Caco-2 (cell line): ENCODE measurements at regions not wholly inside any gene's neighbourhood (a gene's known extent, or its start where the extent isn't known, plus 50 kb on each side); places are given as distances from the start of the nearest gene placed in this dataset.

Source experiments
- BruUV-seq: library from RNA; stranded (reverse); fragments of 400-500 nt; replicated peaks from 2 replicates; lab custom pipeline; 2021; lab: Mats Ljungman, UMichigan
- CTCF ChIA-PET: fragments of 300-600 bp; sonication (Branson Sonifier 250); formaldehyde crosslinking; loops from one replicate; lab custom pipeline; 2022; ENCODE audit warnings: antibody characterized with exemption; lab: Charles Lee
- POLR2A ChIA-PET: fragments of 300-600 bp; sonication (Branson Sonifier 250); formaldehyde crosslinking; loops from one replicate; lab custom pipeline; 2022; ENCODE audit warnings: antibody characterized with exemption; lab: Charles Lee
- DNase-seq, 2 experiments: peaks; one replicate each; pipeline versions ENCODE4 v3.0.0 to v3.0.0-alpha.2; 2020 to 2022
- H3K27me3 ChIP-seq: replicated peaks from 2 replicates; pipeline ENCODE4 v1.6.0; 2011; ENCODE audit warnings: low read length; ENCODE audit not compliant: control insufficient read depth, insufficient read depth
- H3K36me3 ChIP-seq: 2 replicates; pipeline ENCODE4 v1.5.1; 2011; ENCODE audit warnings: low read length; ENCODE audit not compliant: control insufficient read depth, insufficient read depth
- H3K4me1 ChIP-seq: fragments of 250-450 bp; sonication (Bioruptor Pico); 2 replicates; pipeline ENCODE4 v1.5.1; 2020; ENCODE audit warnings: mild to moderate bottlenecking
- H3K4me3 ChIP-seq: 2 replicates; pipeline ENCODE4 v1.5.1; 2011; ENCODE audit warnings: low read depth, mild to moderate bottlenecking, control low read depth, low read length
- H3K9me3 ChIP-seq: fragments of 250-450 bp; sonication (Bioruptor Pico); 2 replicates; pipeline ENCODE4 v1.5.1; 2020; ENCODE audit warnings: mild to moderate bottlenecking, moderate library complexity
- H3K27ac Mint-ChIP-seq: one replicate; pipeline ENCODE4 v1.8.0; 2022; ENCODE audit warnings: mixed read lengths; ENCODE audit not compliant: unreplicated experiment
- H3K27me3 Mint-ChIP-seq: one replicate; pipeline ENCODE4 v1.8.0; 2022; ENCODE audit warnings: mixed read lengths; ENCODE audit not compliant: insufficient read depth, unreplicated experiment
- H3K36me3 Mint-ChIP-seq: one replicate; pipeline ENCODE4 v1.8.0; 2022; ENCODE audit warnings: mild to moderate bottlenecking, mixed read lengths; ENCODE audit not compliant: insufficient read depth, unreplicated experiment
- H3K4me1 Mint-ChIP-seq: one replicate; pipeline ENCODE4 v1.8.0; 2022; ENCODE audit warnings: low read depth, mixed read lengths; ENCODE audit not compliant: unreplicated experiment
- H3K4me3 Mint-ChIP-seq: one replicate; pipeline ENCODE4 v1.8.0; 2022; ENCODE audit warnings: mild to moderate bottlenecking, moderate library complexity, mixed read lengths; ENCODE audit not compliant: unreplicated experiment
- H3K9me3 Mint-ChIP-seq: one replicate; pipeline ENCODE4 v1.8.0; 2022; ENCODE audit warnings: mixed read lengths; ENCODE audit not compliant: unreplicated experiment
- intact Hi-C: fragments of 100-400 bp; cut with micrococcal nuclease; formaldehyde crosslinking; loops from one replicate; pipeline ENCODE4 v1.10.0; 2022; ENCODE audit not compliant: unreplicated experiment
- TF ChIP-seq, protein P1 (sequence below), 2 experiments: fragments of 200-600 bp in 1 of 2; IDR thresholded peaks; 1 replicate in 1 of 2; 2 replicates in 1 of 2; pipeline versions ENCODE4 v1.5.1 to v1.8.0; 2011 to 2022; ENCODE audit warnings: antibody characterized with exemption in 1 of 2, control low read depth in 1 of 2, inconsistent platforms in 1 of 2, low read depth in 1 of 2, low read length in 1 of 2, mild to moderate bottlenecking in 1 of 2, moderate library complexity in 1 of 2; ENCODE audit not compliant: insufficient read depth in 1 of 2, severe bottlenecking in 1 of 2, unreplicated experiment in 1 of 2

GRCh38 chr3:105931500-105931899 is 62.7 kb upstream of the CBLB start:
- Histone ChIP-seq H3K4me3 (no peak overlapping the region), H3K9me3 (no peaks in the 10 kb centered on the region), H3K4me1 (no peaks in the 10 kb centered on the region), H3K27me3 (no peaks in the 10 kb centered on the region), H3K36me3 (no peaks in the 10 kb centered on the region)
- no peaks in the 10 kb centered on the region for H3K4me1 Mint-ChIP-seq
- TF ChIP-seq, protein P1, sequence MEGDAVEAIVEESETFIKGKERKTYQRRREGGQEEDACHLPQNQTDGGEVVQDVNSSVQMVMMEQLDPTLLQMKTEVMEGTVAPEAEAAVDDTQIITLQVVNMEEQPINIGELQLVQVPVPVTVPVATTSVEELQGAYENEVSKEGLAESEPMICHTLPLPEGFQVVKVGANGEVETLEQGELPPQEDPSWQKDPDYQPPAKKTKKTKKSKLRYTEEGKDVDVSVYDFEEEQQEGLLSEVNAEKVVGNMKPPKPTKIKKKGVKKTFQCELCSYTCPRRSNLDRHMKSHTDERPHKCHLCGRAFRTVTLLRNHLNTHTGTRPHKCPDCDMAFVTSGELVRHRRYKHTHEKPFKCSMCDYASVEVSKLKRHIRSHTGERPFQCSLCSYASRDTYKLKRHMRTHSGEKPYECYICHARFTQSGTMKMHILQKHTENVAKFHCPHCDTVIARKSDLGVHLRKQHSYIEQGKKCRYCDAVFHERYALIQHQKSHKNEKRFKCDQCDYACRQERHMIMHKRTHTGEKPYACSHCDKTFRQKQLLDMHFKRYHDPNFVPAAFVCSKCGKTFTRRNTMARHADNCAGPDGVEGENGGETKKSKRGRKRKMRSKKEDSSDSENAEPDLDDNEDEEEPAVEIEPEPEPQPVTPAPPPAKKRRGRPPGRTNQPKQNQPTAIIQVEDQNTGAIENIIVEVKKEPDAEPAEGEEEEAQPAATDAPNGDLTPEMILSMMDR (IDR thresholded peaks at IDR 0.05; ENCODE audit: insufficient read depth in 1 of 2, low read depth in 1 of 2, low read length in 1 of 2, severe bottlenecking in 1 of 2, unreplicated experiment in 1 of 2): no peak
- H3K36me3 Mint-ChIP-seq: no peaks in the 10 kb centered on the region
- POLR2A ChIA-PET: no interaction called here
- no peaks in the 10 kb centered on the region for H3K9me3 Mint-ChIP-seq
- no peak for DNase-seq
- no peaks in the 10 kb centered on the region for H3K27me3 Mint-ChIP-seq
- no peak overlapping the region for H3K27ac Mint-ChIP-seq
- BruUV-seq: no TSS peak
- intact Hi-C loops: no loop called here
- CTCF ChIA-PET: no interaction called here
- H3K4me3 Mint-ChIP-seq: no peak overlapping the region

- no peak for DNase-seq
- ChIA-PET CTCF (no interaction called here), POLR2A (no interaction called here)
- H3K4me1 Mint-ChIP-seq: no peaks in the 10 kb centered on the region
- intact Hi-C loops: no loop called here
- H3K27ac Mint-ChIP-seq: no peak overlapping the region
- no peak overlapping the region for H3K4me3 Mint-ChIP-seq
- no peaks in the 10 kb centered on the region for H3K36me3 Mint-ChIP-seq
- TF ChIP-seq, protein P1 (IDR thresholded peaks at IDR 0.05; ENCODE audit: insufficient read depth in 1 of 2, low read depth in 1 of 2, low read length in 1 of 2, severe bottlenecking in 1 of 2, unreplicated experiment in 1 of 2): no peak
- Histone ChIP-seq H3K9me3 (no peaks in the 10 kb centered on the region), H3K36me3 (no peaks in the 10 kb centered on the region), H3K4me1 (no peaks in the 10 kb centered on the region), H3K27me3 (no peaks in the 10 kb centered on the region), H3K4me3 (no peak overlapping the region)
- BruUV-seq: no TSS peak
- no peaks in the 10 kb centered on the region for H3K9me3 Mint-ChIP-seq
- H3K27me3 Mint-ChIP-seq: no peaks in the 10 kb centered on the region
Measured at GRCh38 chr3:105933871-105934270, 65.1 kb upstream of the CBLB start.

GRCh38 chr3:105938101-105938500 is 69.3 kb upstream of the CBLB start:
- Histone ChIP-seq H3K4me1 (no peaks in the 10 kb centered on the region), H3K4me3 (no peak overlapping the region), H3K27me3 (no peaks in the 10 kb centered on the region), H3K9me3 (no peaks in the 10 kb centered on the region), H3K36me3 (no peaks in the 10 kb centered on the region)
- Mint-ChIP-seq H3K4me1 (no peaks in the 10 kb centered on the region), H3K27ac (no peak overlapping the region), H3K27me3 (no peaks in the 10 kb centered on the region), H3K9me3 (no peaks in the 10 kb centered on the region), H3K36me3 (no peaks in the 10 kb centered on the region), H3K4me3 (no peak overlapping the region)
- no TSS peak for BruUV-seq
- CTCF ChIA-PET: no interaction called here
- intact Hi-C loops: no loop called here
- TF ChIP-seq, protein P1 (IDR thresholded peaks at IDR 0.05; ENCODE audit: insufficient read depth in 1 of 2, low read depth in 1 of 2, low read length in 1 of 2, severe bottlenecking in 1 of 2, unreplicated experiment in 1 of 2): no peak
- no peak for DNase-seq
- POLR2A ChIA-PET: no interaction called here
